SIG-M5 (cell line): ENCODE measurements at regions not wholly inside any gene's neighbourhood (a gene's known extent, or its start where the extent isn't known, plus 50 kb on each side); places are given as distances from the start of the nearest gene placed in this dataset.

Experiments
- DNase-seq: peaks from one replicate; lab custom pipeline; 2025; lab: John Stamatoyannopoulos, UW

DNA sequence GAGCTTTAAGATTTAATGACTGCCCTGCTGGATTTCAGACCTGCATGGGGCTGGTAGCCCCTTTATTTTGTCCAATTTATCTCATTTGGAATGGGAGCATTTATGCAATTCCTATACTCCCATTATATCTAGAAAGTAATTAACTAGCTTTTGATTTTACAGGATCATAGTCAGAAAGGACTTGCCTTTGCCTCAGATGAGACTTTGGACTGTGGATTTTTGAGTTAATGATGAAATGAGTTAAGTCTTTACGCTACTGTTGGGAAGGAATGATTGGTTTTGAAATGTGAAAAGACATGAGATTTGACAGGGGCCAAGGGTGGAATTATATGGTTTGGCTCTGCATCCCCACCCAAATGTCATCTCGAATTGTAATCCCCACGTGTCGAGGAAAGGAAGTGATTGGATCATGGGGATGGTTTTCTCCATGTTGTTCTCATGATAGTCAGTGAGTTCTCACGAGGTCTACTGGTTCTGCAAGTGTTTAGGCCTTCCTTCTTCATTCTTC is 213.1 kb upstream of the DCN start:
- no peak for DNase-seq

- no peak for DNase-seq
Measured at GRCh38 chr12:91394903-91395302, 212.3 kb upstream of the DCN start.

DNA sequence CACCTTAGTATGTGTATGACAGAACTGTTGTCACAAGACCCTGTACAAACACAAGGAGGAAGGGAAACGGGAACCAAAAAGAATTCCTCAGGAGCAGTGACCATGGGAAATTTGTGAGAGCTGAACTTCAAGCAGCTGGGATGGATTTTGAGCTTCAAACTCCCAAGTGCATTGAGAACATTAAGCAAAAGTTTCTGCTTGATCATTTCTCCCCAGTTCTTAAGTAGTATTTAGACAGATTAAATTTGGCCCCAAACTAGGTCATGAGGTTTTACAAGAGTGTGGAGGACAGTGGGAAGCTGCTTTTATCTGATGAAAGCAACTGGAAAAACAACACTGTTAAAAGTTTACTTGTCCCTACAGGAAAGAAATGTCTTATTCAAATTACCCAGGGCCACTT is 206.0 kb upstream of the DCN start:
- DNase-seq = no peak

GRCh38 chr12:91387461-91388134 is 205.0 kb upstream of the DCN start:
- no peak for DNase-seq

GRCh38 chr12:91384806-91385205 is 202.2 kb upstream of the DCN start:
- no peak for DNase-seq

DNA sequence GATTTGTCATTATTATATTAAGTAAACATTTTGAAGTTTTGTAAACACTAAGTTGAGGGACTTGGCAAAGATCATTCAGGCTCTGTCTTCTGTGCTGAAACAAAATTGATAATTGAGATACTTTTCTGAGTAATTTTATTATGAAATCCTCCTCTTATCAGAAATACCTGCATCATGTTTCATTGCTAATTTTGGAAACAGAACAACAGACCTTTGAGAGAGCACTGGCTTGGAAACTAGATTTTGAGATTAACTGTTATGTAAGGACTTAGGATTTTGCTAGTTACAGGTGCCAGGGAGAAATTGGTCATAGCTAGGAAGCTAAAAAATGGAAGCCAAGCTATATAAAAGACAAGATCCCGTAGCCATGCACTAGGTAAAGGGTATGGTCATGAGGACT is 201.7 kb upstream of the DCN start:
- DNase-seq = no peak

- DNase-seq = no peak
Measured at GRCh38 chr12:91383099-91383498, 200.5 kb upstream of the DCN start.

DNA sequence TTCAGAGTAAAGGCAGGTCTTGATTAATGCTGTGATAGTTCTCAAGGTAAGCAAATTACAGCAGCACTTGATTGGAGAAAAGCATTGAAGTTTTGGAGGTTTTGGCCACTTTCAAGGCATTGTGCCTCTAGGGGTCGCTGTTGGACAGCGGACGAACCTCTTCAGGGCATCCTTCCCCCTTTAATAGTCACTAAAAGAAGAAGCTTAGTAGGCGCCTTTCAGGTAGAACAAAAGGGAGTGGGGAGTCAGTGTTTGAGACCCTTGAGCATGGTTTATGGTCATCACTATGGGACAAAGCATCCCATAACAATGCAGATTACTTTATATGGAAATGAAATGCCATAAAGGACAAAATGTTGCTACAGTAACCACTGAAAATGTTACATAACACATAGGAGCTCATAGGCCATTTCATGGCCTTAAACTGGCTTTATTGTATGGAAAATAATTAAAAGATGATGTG is 199.5 kb upstream of the DCN start:
- DNase-seq = peak; percentile 16

- no peak for DNase-seq
Measured at GRCh38 chr12:91381309-91381804, 198.7 kb upstream of the DCN start.

- no peak for DNase-seq
Measured at GRCh38 chr12:91380631-91381030, 198.0 kb upstream of the DCN start.

- no peak for DNase-seq
Measured at GRCh38 chr12:91379051-91379775, 196.6 kb upstream of the DCN start.

DNA sequence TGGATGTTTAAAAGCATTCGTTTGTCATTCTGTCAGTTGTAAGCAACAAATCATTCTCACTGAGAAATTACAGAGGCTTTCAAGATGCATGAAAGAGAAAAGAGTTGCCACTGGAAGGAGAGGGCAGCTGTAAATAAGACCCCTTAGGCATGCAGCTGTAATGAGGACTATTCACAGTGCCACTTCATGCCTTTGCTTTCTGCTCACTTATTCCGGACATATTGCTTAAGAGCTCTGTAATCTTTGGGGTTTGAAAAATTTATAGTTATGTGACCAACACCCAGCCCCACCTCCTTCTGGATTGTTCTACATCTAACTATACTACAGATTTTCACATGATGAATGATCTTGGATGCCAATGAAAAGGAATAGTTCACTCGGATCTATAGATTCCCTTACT is 194.8 kb upstream of the DCN start:
- DNase-seq = no peak

DNA sequence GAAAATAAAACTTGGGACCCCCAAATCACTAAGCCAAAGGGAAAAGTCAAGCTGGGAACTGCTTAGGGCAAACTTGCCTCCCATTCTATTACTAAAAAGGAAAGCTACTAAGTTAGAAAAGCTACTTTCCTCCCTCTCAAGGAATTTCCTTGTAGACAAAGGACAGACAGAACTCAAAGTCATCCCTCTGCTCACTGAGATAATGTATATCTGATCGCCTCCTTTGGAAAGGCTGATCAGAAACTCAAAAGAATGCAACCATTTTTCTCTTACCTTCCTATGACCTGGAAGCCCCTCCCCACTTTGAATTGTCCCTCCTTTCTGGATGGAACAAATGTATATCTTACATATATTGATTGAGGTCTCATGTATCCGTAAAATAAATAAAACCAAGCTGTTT is 190.5 kb upstream of the DCN start:
- DNase-seq = no peak

- no peak for DNase-seq
Measured at GRCh38 chr12:91370086-91370868, 187.7 kb upstream of the DCN start.

GRCh38 chr12:91368613-91369012 is 186.0 kb upstream of the DCN start:
- no peak for DNase-seq

DNA sequence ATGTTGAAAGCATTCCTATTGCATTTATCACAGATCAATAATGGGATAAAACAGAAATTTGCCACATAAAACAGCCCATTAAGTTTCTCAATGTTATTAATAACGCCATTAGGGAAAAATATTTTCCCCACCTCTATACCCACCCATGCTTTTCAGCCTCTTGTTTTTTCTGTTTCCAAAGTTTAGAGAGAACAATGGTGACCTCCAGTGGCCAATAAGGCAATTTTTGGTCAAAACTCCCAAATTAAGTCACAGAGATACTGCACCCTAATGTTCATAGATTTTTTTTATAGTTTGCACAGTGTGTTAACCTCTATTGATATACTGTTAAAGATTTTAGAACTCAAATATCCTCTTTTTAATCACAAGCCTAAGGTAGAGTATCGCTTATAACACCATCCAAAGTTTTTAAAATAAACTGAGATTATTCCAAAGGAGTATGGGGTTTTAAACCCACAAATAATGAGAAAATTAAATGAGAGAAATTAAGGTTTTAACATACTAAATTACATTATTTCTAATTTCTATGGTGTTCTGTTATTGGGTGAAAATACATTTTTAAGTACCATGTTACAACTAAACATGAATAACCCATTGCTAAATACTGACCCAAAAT is 184.7 kb upstream of the DCN start:
- DNase-seq = no peak

DNA sequence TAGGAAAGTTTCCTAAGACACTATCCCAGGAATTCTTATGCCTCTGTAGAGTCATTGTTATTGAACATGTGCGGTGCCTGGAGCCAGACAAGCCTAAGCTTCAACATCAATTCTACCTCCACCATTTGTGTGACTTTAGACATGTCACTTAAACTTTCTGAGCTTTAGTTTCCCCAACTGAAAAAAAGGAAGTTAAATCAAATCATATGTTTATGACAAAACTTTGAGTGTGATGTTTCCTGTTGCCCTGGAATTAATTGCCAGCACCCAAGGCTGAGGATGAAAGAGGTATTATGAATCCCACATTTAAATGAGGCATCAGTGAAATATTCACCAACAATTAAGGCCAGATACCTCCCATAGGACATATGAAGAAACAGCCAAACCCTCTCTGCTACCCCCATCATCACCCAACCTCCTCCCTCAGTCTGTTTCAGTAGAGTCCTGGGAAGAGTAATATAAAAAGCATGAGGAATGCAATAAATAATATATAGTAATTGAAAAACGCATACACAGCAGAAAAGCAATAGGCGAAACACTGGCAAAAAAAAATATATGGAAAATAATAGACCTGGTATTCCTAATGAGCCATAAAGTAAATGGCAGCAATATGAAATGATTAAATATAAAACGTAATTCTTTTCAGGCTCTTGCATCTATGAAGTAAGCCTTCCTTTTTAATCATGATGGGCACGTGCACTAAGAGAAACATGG is 182.0 kb upstream of the DCN start:
- no peak for DNase-seq

GRCh38 chr12:91361864-91362263 is 179.2 kb upstream of the DCN start:
- no peak for DNase-seq

- DNase-seq = no peak
Measured at GRCh38 chr12:91357381-91357780, 174.8 kb upstream of the DCN start.

GRCh38 chr12:91356405-91356804 is 173.8 kb upstream of the DCN start:
- DNase-seq = no peak
